ENCODE measurements at regions not wholly inside any gene's neighbourhood (a gene's known extent, or its start where the extent isn't known, plus 50 kb on each side); places are given as distances from the start of the nearest gene placed in this dataset.

- no peak for TF ChIP-seq CHD7 (IDR thresholded peaks at IDR 0.05; ENCODE audit: insufficient replicate concordance, low read length)
- TF ChIP-seq SP4 (IDR thresholded peaks at IDR 0.05; ENCODE audit: low read length), result no peak
- TF ChIP-seq SAP30 (IDR thresholded peaks at IDR 0.05; ENCODE audit: insufficient read depth, insufficient replicate concordance, low read length), result no peak
- TF ChIP-seq FOSL1 (IDR thresholded peaks at IDR 0.05; ENCODE audit: insufficient read depth, low read depth, low read length), result no peak
- TF ChIP-seq SIRT6 (IDR thresholded peaks at IDR 0.05; ENCODE audit: low read length), result no peak
- no peak for TF ChIP-seq RXRA (IDR thresholded peaks at IDR 0.05; ENCODE audit: insufficient read depth, low read depth, low read length)
- no peak for TF ChIP-seq TAF7 (optimal IDR thresholded peaks at IDR 0.05; ENCODE audit: borderline replicate concordance, low read depth, low read length)
- TF ChIP-seq SP2 (IDR thresholded peaks at IDR 0.05; ENCODE audit: low read length), result no peak
These were observed 237.0 kb downstream of the MIAT start (continued) for GRCh38 chr22:26894362-26894761.

Measured in H1 (cell line).